Gastroesophageal sphincter (tissue), 3 donors: ENCODE measurements at regions not wholly inside any gene's neighbourhood (a gene's known extent, or its start where the extent isn't known, plus 50 kb on each side); places are given as distances from the start of the nearest gene placed in this dataset.

Experiments used
- CTCF ChIP-seq, 4 experiments: fragments of 200-600 bp in 2 of 4; fragments of 450-650 bp in 2 of 4; sonication (generic) in 1 of 4; IDR thresholded peaks; one replicate each; pipeline ENCODE4 v1.5.1; 2017 to 2019; ENCODE audit warnings: antibody characterized with exemption in 4 of 4, mild to moderate bottlenecking in 2 of 4, moderate library complexity in 2 of 4
- POLR2A ChIP-seq, 2 donors: fragments of 450-650 bp; IDR thresholded peaks; one replicate each; pipeline ENCODE4 v1.6.1; 2017; ENCODE audit warnings: antibody characterized with exemption in 2 of 2, mild to moderate bottlenecking in 2 of 2, moderate library complexity in 1 of 2

- TF ChIP-seq POLR2A (IDR thresholded peaks at IDR 0.05), result no peak
- TF ChIP-seq CTCF (IDR thresholded peaks at IDR 0.05), result no peak
Measured at GRCh38 chr17:63071797-63072196, 105.8 kb downstream of the TANC2 start.
